ENCODE measurements at regions not wholly inside any gene's neighbourhood (a gene's known extent, or its start where the extent isn't known, plus 50 kb on each side); places are given as distances from the start of the nearest gene placed in this dataset.

- DNase-seq = no peak
Observed at GRCh38 chr20:60482221-60483008, 524.2 kb downstream of the CDH26 start.

GRCh38 chr20:60483371-60483770 lies 525.1 kb downstream of the CDH26 start:
- no peak for DNase-seq

DNA sequence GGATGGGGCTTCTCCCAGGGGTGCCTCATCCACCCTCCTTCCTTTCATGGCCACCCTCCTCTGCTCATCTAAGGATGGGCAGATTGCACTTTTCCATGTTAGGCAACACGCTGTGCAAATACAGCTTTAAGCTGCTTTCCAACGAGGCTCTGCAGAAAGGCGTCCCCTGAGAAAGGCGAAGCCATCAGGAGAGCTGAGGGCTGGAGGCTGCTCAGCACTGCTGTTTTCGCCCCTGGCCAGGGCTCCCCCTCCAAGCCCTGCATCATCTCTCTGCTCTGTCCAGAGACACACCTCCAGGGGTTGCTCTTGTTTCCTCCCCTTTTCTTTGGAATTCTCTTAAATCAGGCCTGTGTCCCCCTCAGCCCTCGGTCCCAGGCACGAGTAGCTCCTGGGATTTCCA lies 526.1 kb downstream of the CDH26 start:
- DNase-seq = no peak

GRCh38 chr20:60485012-60485760 lies 527.0 kb downstream of the CDH26 start:
- no peak for DNase-seq

DNA sequence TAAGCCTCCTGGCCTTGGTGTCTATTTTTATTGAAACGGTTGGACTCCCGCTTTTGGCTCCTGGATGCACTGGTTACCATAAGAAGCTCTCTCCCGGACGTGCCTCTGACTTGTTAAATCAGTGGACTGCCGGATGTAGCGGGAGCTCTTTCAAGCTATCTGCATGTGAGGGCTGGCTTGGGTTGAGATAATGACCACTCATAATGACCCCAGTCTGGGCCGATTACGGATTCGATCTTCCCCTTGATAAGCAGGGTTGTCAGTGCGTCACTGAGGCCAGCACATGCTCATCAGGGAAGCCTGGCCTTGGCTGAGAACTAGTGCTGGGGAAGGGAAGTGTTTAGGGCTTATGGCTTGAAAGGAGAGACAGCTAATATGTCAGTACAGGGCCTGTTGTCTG lies 528.1 kb downstream of the CDH26 start:
- no peak for DNase-seq

DNA sequence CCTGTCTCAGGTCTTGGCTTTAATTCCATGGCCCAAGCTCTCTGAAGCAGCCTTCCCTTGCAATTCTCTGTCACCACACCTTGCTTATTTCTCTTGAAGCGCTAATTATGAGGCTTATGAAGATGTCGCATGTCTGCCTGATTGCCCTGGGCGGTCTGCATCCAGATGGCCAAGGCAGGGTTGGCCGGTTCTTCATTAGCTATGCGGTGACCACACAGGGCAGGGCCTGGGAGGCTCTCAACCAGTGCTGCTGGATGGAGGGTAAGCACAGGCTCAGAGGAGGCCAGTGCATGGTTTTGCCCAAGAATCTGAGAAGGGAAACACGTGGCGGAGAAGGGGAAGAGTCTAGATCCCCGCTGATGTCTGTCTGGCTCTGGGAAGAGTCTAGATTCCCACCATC lies 528.7 kb downstream of the CDH26 start:
- DNase-seq = no peak

DNA sequence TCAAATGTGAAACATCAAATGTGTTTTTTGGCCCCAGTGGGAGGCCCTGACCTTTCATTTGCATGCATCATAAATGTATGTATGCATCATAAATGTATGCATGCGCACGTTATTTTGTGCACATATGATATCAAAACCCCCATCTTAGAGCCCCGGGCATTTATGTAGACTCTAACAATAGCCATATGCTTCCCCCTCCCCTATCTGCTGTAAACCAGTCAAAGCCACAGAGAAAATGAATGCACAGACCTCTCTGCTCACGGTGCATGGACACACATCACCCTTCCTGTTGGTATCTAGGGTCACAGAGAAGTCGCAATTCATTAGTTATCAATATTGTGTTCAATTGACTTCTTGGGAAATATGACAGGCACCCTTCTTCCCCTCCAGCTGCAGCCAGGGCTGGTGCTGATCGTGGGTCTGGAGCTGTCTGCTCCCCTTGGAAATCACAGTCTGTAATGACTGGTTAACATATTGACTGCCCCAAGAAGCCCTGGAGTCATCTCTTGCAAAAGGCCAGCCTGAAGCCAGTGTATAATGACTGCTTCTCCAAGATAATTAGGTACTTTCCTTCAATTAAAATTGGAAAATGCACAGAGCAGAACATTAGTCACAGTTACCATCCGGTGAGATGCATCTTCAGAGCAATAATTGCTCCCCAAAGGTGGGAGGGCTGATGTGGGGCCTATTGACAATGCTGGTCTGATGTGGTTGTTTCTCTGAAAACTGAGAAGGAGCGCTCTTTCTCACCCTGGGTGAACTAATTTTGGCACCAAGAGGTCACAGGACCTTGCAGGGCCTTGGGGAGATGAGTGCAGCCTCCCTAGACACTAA lies 532.2 kb downstream of the CDH26 start:
- no peak for DNase-seq

DNA sequence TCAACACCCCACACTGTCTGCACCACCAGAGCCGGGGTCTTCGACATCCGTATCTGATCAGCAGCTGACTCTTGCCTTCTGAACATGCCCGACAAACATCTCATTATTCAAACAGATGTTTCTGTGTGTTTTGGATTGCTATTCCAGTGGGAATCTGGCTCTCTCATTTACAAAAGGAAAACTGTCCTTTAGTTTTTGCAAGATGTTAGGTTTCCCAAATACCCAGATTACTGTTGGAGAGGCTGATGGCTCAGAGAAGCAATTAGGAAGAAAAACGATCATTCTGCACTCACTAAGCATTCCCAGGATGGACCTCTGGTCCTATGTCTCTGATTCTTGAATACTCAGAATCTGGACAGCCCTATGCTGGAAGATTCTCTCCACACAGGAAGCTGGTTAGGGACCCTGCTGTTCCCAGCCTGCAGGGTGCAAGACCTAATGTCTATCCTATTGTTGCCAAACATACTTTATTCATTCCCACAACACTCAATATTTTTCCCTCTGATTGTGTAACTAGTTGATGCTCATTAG lies 532.9 kb downstream of the CDH26 start:
- DNase-seq = no peak

- no peak for DNase-seq
Observed at GRCh38 chr20:60494476-60494875, 536.3 kb downstream of the CDH26 start.

DNA sequence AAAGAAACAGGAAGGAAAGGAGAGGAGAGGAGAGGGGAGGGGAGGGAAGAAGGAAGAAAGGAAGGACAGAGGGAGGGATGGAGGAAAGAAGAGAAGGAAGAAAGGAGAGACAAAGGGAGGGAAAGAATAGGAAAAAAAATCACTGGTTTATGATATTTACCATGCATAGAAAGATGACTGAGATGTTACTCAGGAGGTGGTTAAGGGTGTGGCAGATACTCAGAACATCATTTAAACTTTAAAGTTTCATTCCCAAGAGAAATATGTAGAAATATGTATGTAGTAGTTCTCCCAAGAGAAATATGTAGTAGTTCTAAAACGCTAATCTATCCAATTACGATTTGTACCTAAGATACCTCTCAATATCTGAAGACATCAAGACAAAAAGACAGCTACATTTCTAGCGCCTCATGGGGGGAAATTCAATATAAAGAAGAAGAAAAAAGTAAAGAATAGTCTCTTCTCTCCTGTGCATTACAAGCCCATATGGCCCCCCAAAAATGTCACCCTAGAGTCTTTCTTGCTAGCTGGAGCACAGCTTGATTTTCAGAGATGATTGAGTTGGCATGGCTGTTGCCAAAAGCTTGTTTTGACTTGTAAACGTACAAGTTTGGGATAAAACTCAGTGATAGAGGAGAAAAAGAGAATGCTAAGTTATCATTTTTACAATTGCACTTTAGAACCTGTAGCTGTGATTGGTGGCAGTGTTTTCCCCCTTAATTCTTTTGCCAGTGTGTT lies 539.2 kb downstream of the CDH26 start:
- DNase-seq = no peak

DNA sequence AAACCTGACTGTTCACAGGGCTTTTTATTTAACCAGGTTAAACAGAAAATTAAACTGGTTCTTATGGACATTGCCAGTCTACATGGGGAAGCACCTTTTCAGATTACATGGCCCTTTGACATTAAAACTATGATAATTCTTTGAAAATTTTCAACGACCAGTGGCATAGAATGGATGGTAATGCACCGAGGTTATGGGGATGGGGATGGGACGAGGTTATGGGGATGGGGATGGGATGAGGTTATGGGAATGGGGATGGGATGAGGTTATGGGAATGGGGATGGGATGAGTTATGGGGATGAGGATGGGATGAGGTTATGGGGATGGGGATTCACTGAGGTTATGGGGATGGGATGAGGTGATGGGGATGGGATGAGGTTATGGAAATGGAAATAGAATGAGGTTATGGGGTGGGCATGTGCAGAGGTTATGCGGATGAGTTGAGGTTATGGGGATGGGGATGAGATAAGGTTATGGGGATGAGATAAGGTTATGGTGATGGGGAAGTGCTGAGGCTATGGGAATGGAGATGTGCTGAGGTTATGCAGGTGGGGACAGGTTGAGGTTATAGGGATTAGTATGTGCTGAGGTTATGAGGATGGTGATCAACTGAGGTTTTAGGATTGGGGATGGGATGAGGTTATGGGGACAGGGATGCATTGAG lies 541.9 kb downstream of the CDH26 start:
- no peak for DNase-seq

GRCh38 chr20:60501048-60501447 lies 542.8 kb downstream of the CDH26 start:
- DNase-seq = no peak

DNA sequence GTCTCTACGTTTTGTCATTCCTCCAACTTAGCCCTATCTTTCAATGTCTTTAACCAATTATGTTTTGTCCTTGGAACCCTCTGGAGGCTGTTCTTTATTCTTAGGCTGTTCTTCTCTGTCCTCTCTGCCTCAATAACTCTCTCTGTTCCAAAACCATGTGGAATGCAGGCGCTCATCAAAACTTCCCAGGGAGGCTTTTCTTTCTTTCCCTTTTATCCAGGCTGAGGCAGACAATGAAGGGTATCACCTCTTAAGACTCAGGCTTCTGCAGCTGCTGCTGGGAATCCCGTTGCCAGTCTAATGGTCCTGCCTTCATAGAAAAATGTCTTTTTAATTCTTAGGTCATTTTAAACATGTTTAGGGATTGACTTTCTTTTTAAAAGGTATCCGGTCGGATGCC lies 544.7 kb downstream of the CDH26 start:
- DNase-seq = no peak

DNA sequence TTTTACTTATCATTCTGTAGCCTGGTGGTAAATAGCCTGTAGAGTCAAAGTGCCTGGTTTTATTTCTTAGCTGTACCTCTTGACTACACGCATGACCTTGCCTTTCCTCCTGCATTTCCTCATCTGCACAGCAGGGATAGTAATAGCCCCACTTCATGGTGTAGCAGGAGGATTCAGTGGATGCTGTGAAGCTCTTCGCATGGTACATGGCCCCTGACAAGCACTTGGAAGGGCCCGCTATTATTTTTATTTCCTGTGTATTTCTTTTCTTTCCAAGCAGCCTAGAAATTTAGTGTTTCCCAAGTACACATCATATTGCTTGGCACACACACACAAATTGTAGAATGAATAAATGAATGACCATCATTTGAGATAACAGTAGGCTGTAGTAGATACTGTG lies 547.2 kb downstream of the CDH26 start:
- no peak for DNase-seq

DNA sequence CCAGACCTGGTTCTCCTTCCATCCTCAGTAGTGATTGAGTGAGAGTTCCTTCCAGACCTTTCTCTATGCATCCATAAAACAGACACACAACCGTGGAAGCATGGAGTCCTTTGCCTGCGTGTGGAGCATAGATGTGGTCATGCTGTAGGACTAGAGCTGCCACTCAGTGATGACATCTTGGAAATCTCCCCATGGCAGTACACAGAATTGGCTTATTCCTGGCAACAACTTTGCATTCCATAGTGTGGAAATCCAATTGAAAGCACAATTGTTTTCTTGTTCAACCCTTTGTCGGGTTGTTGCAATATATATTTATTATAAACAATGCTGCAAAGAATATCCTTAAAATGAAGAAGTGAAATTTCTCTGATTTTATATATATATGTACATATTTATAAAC lies 547.8 kb downstream of the CDH26 start:
- no peak for DNase-seq

DNA sequence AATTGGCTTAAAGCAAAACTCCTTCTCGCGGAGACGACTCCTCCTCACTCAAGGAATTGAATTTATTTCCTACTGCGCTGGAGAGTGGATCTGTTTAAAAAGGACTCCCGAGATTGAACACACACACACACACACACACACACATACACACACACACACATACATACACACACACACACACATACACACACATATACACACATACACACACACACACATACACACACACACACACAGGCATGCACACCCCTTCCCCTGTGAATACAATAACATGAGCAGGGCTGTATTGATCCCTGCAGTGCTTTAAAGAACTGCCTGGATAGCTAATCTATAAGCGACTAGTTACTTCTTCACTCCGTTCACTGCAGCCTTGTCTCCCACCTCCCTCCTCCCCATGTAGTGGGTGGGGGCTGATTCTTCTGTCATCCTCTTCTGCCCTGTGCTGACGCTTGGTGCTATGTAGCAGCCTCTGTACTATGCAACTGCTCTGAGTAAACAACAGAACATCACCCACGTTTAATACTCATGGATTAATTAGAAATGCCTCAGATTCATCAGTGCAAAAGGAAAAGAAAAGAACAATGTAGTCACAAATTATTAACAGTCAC lies 549.0 kb downstream of the CDH26 start:
- no peak for DNase-seq

GRCh38 chr20:60509407-60509806 lies 551.2 kb downstream of the CDH26 start:
- no peak for DNase-seq

- DNase-seq = no peak
Observed at GRCh38 chr20:60510356-60510755, 552.1 kb downstream of the CDH26 start.

- peak; percentile 85 for DNase-seq
Observed at GRCh38 chr20:60512443-60512842, 554.2 kb downstream of the CDH26 start.

GRCh38 chr20:60513141-60513540 lies 554.9 kb downstream of the CDH26 start:
- DNase-seq = no peak

DNA sequence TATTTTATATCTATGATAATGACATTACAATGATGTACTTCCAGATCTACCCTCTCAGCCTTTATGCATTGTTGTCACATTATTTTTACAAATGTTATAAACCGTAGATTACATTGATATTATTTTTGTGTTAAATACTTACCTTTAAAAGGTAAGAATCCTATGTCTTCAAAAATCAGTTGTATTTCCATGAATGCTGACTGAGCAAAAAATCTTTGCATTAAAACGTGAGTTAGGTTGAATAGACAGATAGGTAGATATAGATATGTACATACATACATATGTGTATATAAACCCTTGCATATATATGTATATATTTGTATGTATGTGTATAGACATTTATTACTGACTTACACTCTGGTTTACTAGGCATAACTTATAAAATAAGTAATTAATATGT lies 558.2 kb downstream of the CDH26 start:
- no peak for DNase-seq

Measured in fibroblast of skin of abdomen (primary cell).